ENCODE measurements at regions not wholly inside any gene's neighbourhood (a gene's known extent, or its start where the extent isn't known, plus 50 kb on each side); places are given as distances from the start of the nearest gene placed in this dataset.

DNA sequence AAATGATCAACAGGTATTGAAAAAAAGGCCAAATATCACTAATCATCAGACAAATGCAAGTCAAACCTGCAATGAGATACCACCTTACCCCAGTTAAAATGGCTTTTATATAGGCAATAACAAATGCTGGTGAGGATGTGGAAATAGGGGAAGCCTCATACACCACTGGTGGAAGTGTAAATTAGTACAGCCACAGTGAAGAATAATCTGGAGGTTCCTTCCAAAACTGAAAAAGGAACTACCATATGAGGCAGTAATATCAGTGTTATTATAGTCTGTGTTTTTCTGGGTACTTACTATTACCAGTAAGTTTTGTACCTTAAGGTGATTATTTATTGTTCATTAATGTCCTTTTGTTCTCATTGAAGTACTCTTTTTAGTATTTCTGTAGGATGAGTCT lies 201.3 kb downstream of the MRPL39 start:
- TF ChIP-seq CTCF (IDR thresholded peaks at IDR 0.05; ENCODE audit: poor library complexity, severe bottlenecking) (no peak), EP300 (conservative IDR thresholded peaks at IDR 0.05; ENCODE audit: poor library complexity, severe bottlenecking) (no peak)

Data from neural cell (in vitro differentiated cells).